22Rv1 (cell line): ENCODE measurements at regions not wholly inside any gene's neighbourhood (a gene's known extent, or its start where the extent isn't known, plus 50 kb on each side); places are given as distances from the start of the nearest gene placed in this dataset.

Experiments used
- ZFX ChIP-seq: fragments of 450-650 bp; IDR thresholded peaks from 2 replicates; pipeline ENCODE4 v1.6.1; 2017; ENCODE audit warnings: antibody characterized with exemption, borderline replicate concordance
- TF ChIP-seq, protein P1 (sequence below): fragments of 450-650 bp; IDR thresholded peaks from 2 replicates; pipeline ENCODE4 v1.5.1; 2017; ENCODE audit warnings: mild to moderate bottlenecking

DNA sequence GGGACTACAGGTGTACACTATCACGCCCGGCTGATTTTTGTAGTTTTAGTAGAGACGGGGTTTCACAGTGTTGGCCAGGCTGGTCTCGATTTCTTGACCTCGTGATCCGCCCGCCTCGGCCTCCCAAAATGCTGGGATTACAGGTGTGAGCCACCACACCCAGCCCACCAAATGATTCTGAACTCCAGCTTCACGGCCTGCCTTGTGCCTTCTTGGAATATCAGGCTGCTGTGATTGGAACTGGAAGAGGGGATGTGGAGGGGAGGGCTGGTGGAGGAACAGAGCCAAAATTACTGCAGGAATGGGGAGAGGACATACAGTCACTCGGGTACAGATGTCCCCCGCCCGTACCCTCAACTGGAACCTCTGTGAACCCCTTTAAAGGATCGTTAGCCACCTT is 268.4 kb downstream of the ACTR3B start:
- TF ChIP-seq, protein P1, sequence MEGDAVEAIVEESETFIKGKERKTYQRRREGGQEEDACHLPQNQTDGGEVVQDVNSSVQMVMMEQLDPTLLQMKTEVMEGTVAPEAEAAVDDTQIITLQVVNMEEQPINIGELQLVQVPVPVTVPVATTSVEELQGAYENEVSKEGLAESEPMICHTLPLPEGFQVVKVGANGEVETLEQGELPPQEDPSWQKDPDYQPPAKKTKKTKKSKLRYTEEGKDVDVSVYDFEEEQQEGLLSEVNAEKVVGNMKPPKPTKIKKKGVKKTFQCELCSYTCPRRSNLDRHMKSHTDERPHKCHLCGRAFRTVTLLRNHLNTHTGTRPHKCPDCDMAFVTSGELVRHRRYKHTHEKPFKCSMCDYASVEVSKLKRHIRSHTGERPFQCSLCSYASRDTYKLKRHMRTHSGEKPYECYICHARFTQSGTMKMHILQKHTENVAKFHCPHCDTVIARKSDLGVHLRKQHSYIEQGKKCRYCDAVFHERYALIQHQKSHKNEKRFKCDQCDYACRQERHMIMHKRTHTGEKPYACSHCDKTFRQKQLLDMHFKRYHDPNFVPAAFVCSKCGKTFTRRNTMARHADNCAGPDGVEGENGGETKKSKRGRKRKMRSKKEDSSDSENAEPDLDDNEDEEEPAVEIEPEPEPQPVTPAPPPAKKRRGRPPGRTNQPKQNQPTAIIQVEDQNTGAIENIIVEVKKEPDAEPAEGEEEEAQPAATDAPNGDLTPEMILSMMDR, result no peak
- TF ChIP-seq ZFX, result no peak
